ENCODE measurements at regions not wholly inside any gene's neighbourhood (a gene's known extent, or its start where the extent isn't known, plus 50 kb on each side); places are given as distances from the start of the nearest gene placed in this dataset.

- Histone ChIP-seq H3K27ac (replicated peaks in 1 of 4) (no peak overlapping the region), H3K4me3 (no peak overlapping the region), H3K27me3 (no peaks in the 10 kb centered on the region), H3K36me3 (no peaks in the 10 kb centered on the region), H3K4me1 (no peaks in the 10 kb centered on the region), H3K9me3 (no peaks in the 10 kb centered on the region)
- TF ChIP-seq POLR2A (IDR thresholded peaks at IDR 0.05; ENCODE audit: low read depth) (no peak), POLR2AphosphoS5 (IDR thresholded peaks at IDR 0.05) (no peak), CTCF (IDR thresholded peaks at IDR 0.05) (no peak), EP300 (IDR thresholded peaks at IDR 0.05) (no peak)
- no peak for DNase-seq (ENCODE audit: extremely low spot score)
- 83% methylated on average over 2 of the region's 2 CpGs for WGBS
- intact Hi-C loops (cut with DNase I), result no loop called here
Measured at GRCh38 chr3:147493666-147494065, 84.5 kb downstream of the ZIC1 start.

GRCh38 chr3:147497286-147497685 lies 88.1 kb downstream of the ZIC1 start:
- intact Hi-C loops (cut with DNase I), result no loop called here
- no peaks in the 10 kb centered on the region for H3K36me3 ChIP-seq
- no peaks in the 10 kb centered on the region for H3K27me3 ChIP-seq
- WGBS, result 80% methylated on average over 5 of the region's 5 CpGs
- no peak for DNase-seq (ENCODE audit: extremely low spot score)
- H3K27ac ChIP-seq (replicated peaks in 1 of 4), result no peak overlapping the region
- no peak overlapping the region for H3K4me3 ChIP-seq
- TF ChIP-seq POLR2A (IDR thresholded peaks at IDR 0.05; ENCODE audit: low read depth), result no peak
- no peak for TF ChIP-seq POLR2AphosphoS5 (IDR thresholded peaks at IDR 0.05)
- TF ChIP-seq EP300 (IDR thresholded peaks at IDR 0.05), result no peak
- no peaks in the 10 kb centered on the region for H3K9me3 ChIP-seq
- no peaks in the 10 kb centered on the region for H3K4me1 ChIP-seq

GRCh38 chr3:147507638-147508286 lies 98.6 kb downstream of the ZIC1 start:
- WGBS, result 88% methylated on average over 3 of the region's 3 CpGs
- DNase-seq (ENCODE audit: extremely low spot score), result no peak

GRCh38 chr3:147509448-147509847 lies 100.3 kb downstream of the ZIC1 start:
- H3K36me3 ChIP-seq, result no peaks in the 10 kb centered on the region
- 63% methylated on average over 3 of the region's 3 CpGs for WGBS
- H3K9me3 ChIP-seq, result no peaks in the 10 kb centered on the region
- H3K27ac ChIP-seq (replicated peaks in 1 of 4), result no peak overlapping the region
- H3K27me3 ChIP-seq, result no peaks in the 10 kb centered on the region
- no peaks in the 10 kb centered on the region for H3K4me1 ChIP-seq
- no peak overlapping the region for H3K4me3 ChIP-seq
- no peak for DNase-seq (ENCODE audit: extremely low spot score)
- TF ChIP-seq EP300 (IDR thresholded peaks at IDR 0.05) (no peak), POLR2A (IDR thresholded peaks at IDR 0.05; ENCODE audit: low read depth) (no peak), POLR2AphosphoS5 (IDR thresholded peaks at IDR 0.05) (no peak), CTCF (IDR thresholded peaks at IDR 0.05) (no peak)
- intact Hi-C loops (cut with DNase I), result no loop called here

More at GRCh38 chr3:147507638-147508286, 98.6 kb downstream of the ZIC1 start:
- Histone ChIP-seq H3K27me3 (no peaks in the 10 kb centered on the region), H3K4me3 (no peak overlapping the region), H3K27ac (replicated peaks in 1 of 4) (no peak overlapping the region), H3K4me1 (no peaks in the 10 kb centered on the region), H3K9me3 (no peaks in the 10 kb centered on the region), H3K36me3 (no peaks in the 10 kb centered on the region)
- intact Hi-C loops (cut with DNase I), result no loop called here
- TF ChIP-seq CTCF (IDR thresholded peaks at IDR 0.05), result no peak
- no peak for TF ChIP-seq POLR2A (IDR thresholded peaks at IDR 0.05; ENCODE audit: low read depth)
- no peak for TF ChIP-seq POLR2AphosphoS5 (IDR thresholded peaks at IDR 0.05)
- TF ChIP-seq EP300 (IDR thresholded peaks at IDR 0.05), result no peak

- Histone ChIP-seq H3K4me3 (no peak overlapping the region), H3K27ac (replicated peaks in 1 of 4) (no peak overlapping the region), H3K36me3 (no peaks in the 10 kb centered on the region), H3K4me1 (no peaks in the 10 kb centered on the region), H3K27me3 (no peaks in the 10 kb centered on the region), H3K9me3 (no peaks in the 10 kb centered on the region)
- 73% methylated on average over 5 of the region's 5 CpGs for WGBS
- no peak for DNase-seq (ENCODE audit: extremely low spot score)
- intact Hi-C loops (cut with DNase I), result no loop called here
- TF ChIP-seq CTCF (IDR thresholded peaks at IDR 0.05) (no peak), POLR2A (IDR thresholded peaks at IDR 0.05; ENCODE audit: low read depth) (no peak), POLR2AphosphoS5 (IDR thresholded peaks at IDR 0.05) (no peak), EP300 (IDR thresholded peaks at IDR 0.05) (no peak)
Measured at GRCh38 chr3:147513785-147514184, 104.6 kb downstream of the ZIC1 start.
